Mucosa of descending colon (tissue), 3 donors: ENCODE measurements at regions not wholly inside any gene's neighbourhood (a gene's known extent, or its start where the extent isn't known, plus 50 kb on each side); places are given as distances from the start of the nearest gene placed in this dataset.

Source experiments
- ATAC-seq: fragments of 200-7000 bp; cut with Tn5 transposase; one replicate; pipeline ENCODE4 v1.9.1; 2020; ENCODE audit warnings: mild to moderate bottlenecking, moderate library complexity
- DNase-seq, 3 donors: peaks; one replicate each; pipeline ENCODE4 v3.0.0-alpha.2; 2020
- H3K36me3 ChIP-seq: fragments of 200-600 bp; one replicate; pipeline ENCODE4 v1.8.0; 2021; ENCODE audit warnings: low read depth, mild to moderate bottlenecking
- H3K4me1 ChIP-seq: fragments of 200-600 bp; one replicate; pipeline ENCODE4 v1.8.0; 2021; ENCODE audit warnings: low read depth, mild to moderate bottlenecking
- H3K4me3 ChIP-seq: fragments of 200-600 bp; one replicate; pipeline ENCODE4 v1.8.0; 2021; ENCODE audit warnings: mild to moderate bottlenecking
- H3K9me3 ChIP-seq: fragments of 200-600 bp; one replicate; pipeline ENCODE4 v1.8.0; 2021; ENCODE audit warnings: mild to moderate bottlenecking
- CTCF ChIP-seq: fragments of 200-600 bp; IDR thresholded peaks from one replicate; pipeline ENCODE4 v1.8.0; 2022; ENCODE audit warnings: antibody characterized with exemption, mild to moderate bottlenecking
- intact Hi-C, 2 donors: fragments of 100-400 bp; cut with DNase I in 1 of 2; cut with micrococcal nuclease in 1 of 2; formaldehyde crosslinking; loops; one replicate each; pipeline versions ENCODE4 v1.11.0 to v1.11.1; 2022; cut with DNase I, micrococcal nuclease
- donor health status: DM: no; HTN: no; CAD: no; lungs with moderate emphysema.
- donor health status: DM: no; HTN: no; CAD: no.
- donor health status: DM: no; HTN: yes; CAD: no.

DNA sequence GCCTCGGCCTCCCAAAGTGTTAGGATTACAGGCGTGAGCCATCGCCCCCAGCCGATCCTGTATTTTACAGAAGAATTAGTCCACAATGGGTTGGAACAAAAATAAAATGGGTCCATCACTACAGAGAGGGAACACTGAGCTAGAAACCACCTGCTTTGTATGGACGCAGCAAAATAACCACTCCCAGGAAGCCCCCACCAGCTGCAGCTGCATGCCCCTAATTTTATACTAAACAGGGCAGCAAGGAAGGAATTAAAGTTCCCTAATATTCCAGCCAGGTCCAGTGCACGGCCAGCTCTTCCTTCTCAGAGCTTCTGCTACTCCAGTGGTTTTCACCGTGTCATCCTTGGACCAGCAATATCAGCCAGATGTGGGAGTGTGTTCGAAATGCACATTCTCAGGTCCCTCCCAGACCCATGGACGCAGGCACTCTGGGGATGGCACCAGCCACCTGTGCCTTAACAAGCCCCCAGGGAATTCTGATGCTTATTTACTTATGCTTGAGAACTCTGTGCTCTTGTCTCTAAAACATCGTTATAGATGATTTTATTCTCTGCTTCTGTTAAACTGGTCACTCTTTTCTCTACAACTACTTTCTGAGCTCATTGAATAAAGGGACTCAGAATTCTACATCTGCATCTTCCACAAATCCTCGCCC is 189.5 kb upstream of the SLC24A3 start:
- no peak for ATAC-seq
- Histone ChIP-seq H3K9me3 (no peaks in the 10 kb centered on the region), H3K4me1 (no peaks in the 10 kb centered on the region), H3K36me3 (no peaks in the 10 kb centered on the region), H3K4me3 (no peak overlapping the region)
- DNase-seq = no peak
- TF ChIP-seq CTCF = no peak
- intact Hi-C loops = no loop called here

DNA sequence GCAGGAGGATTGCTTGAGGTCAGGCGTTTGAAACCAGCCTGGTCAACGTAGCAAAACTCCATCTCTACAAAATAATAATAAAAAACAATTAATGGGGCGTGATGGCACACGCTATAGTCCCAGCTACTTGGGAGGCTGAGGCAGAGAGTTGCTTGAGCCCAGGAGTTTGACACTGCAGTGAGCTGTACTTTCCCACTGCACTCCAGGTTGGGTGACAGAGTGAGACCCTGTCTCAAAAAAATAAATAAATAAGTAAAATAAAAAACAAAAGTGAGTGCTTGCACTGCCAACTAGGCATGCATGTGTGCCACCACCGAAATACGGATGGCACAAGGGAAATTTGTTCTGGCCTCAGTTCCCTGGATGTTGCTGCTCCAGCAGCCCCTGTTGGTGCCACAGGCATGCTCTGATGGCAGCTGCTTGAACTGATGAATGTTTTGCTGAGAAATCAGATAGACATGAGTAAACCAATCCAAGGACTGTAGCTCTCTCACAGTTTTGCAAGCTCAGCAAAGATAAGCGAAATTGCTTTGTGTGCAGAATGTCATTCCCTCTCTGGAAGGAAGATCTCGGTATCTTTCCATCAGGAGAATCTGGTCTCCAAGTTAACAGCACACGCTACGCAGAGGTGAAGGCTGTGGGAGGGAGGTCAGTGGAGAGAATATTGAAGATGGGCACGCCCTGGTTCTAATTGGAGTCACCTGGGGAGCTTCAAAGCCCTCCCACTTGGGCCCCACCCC is 188.0 kb upstream of the SLC24A3 start:
- no peak for ATAC-seq
- no peak for DNase-seq

GRCh38 chr20:19025430-19026120 is 186.9 kb upstream of the SLC24A3 start:
- intact Hi-C loops = no loop called here
- no peak for ATAC-seq
- DNase-seq = no peak

More for the DNA sequence above, 188.0 kb upstream of the SLC24A3 start:
- no peak for TF ChIP-seq CTCF
- Histone ChIP-seq H3K9me3 (no peaks in the 10 kb centered on the region), H3K4me1 (no peaks in the 10 kb centered on the region), H3K36me3 (no peaks in the 10 kb centered on the region), H3K4me3 (no peak overlapping the region)
- intact Hi-C loops = no loop called here

GRCh38 chr20:19026121-19026878 is 186.1 kb upstream of the SLC24A3 start:
- Histone ChIP-seq H3K4me1 (no peaks in the 10 kb centered on the region), H3K36me3 (no peaks in the 10 kb centered on the region), H3K9me3 (no peaks in the 10 kb centered on the region), H3K4me3 (no peak overlapping the region)
- ATAC-seq (peak; percentile 34), DNase-seq (no peak)
- intact Hi-C loops = no loop called here
- no peak for TF ChIP-seq CTCF

More at GRCh38 chr20:19025430-19026120, 186.9 kb upstream of the SLC24A3 start:
- TF ChIP-seq CTCF = no peak
- H3K4me1 ChIP-seq = no peaks in the 10 kb centered on the region
- H3K4me3 ChIP-seq = no peak overlapping the region
- H3K9me3 ChIP-seq = no peaks in the 10 kb centered on the region
- no peaks in the 10 kb centered on the region for H3K36me3 ChIP-seq

GRCh38 chr20:19026901-19027644 is 185.4 kb upstream of the SLC24A3 start:
- Histone ChIP-seq H3K4me3 (no peak overlapping the region), H3K36me3 (no peaks in the 10 kb centered on the region), H3K4me1 (no peaks in the 10 kb centered on the region), H3K9me3 (no peaks in the 10 kb centered on the region)
- intact Hi-C loops = no loop called here
- DNase-seq (no peak), ATAC-seq (peak; percentile 26)
- TF ChIP-seq CTCF = no peak
